ENCODE measurements at regions not wholly inside any gene's neighbourhood (a gene's known extent, or its start where the extent isn't known, plus 50 kb on each side); places are given as distances from the start of the nearest gene placed in this dataset.

- TF ChIP-seq RERE (CRISPR knock-in tag; IDR thresholded peaks at IDR 0.05; ENCODE audit: low read depth) (no peak), ZIK1 (CRISPR knock-in tag; IDR thresholded peaks at IDR 0.05; ENCODE audit: borderline replicate concordance, low read depth) (no peak), DZIP1 (CRISPR knock-in tag; IDR thresholded peaks at IDR 0.05) (no peak), ZNF607 (CRISPR knock-in tag; IDR thresholded peaks at IDR 0.05; ENCODE audit: borderline replicate concordance) (no peak)
Measured at GRCh38 chr2:76311728-76312127, 601.0 kb upstream of the GCFC2 start (continued).
